IPS-NIHi7 (cell line): ENCODE measurements at regions not wholly inside any gene's neighbourhood (a gene's known extent, or its start where the extent isn't known, plus 50 kb on each side); places are given as distances from the start of the nearest gene placed in this dataset.
"Not testable (repeated sequence)": the region's sequence is repeated elsewhere in the genome, so short reads cannot be mapped to it uniquely, and the experiment has no call there.

ENCODE experiments used
- DNase-seq: peaks from one replicate; pipeline ENCODE4 v3.0.0; 2012; ENCODE audit warnings: mixed read lengths; ENCODE audit errors: extremely low spot score

- DNase-seq: not testable (repeated sequence)
These were observed 2039.8 kb upstream of the NUDT12 start for GRCh38 chr5:105602406-105602805.

GRCh38 chr5:105593011-105593760 lies 2030.6 kb upstream of the NUDT12 start:
- DNase-seq: no peak

DNA sequence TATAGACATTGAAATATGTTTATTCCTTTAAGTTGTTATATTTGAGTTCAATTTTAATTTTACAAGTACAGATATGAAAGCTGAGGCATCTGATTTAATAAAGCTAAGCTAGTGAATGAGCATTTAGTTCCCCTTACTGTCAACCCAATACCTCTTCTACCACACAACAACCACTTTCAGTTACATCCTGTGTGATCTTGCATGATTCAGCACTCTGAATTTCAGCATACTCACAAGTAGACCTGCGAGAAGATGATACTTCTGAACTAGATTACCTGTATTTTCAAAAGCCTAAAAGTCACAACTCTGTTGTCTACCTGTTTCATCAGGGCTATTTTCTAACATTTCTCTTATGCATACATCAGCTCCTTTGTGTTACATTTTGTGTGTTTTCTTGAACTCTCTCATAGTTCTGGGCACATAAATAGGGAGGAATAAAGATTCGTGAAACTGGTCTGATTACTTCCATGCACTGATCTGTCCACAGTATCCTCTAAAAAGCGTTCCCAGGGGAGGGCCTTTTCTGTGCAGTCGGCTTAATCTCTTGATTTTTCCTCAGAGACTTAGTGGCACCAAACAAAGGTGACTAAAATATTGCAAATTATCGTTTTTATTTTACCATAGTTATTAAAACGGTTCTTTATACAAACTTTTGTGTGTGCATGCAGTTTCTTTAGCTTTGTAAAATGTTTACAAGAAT lies 2025.5 kb upstream of the NUDT12 start:
- no peak for DNase-seq

DNA sequence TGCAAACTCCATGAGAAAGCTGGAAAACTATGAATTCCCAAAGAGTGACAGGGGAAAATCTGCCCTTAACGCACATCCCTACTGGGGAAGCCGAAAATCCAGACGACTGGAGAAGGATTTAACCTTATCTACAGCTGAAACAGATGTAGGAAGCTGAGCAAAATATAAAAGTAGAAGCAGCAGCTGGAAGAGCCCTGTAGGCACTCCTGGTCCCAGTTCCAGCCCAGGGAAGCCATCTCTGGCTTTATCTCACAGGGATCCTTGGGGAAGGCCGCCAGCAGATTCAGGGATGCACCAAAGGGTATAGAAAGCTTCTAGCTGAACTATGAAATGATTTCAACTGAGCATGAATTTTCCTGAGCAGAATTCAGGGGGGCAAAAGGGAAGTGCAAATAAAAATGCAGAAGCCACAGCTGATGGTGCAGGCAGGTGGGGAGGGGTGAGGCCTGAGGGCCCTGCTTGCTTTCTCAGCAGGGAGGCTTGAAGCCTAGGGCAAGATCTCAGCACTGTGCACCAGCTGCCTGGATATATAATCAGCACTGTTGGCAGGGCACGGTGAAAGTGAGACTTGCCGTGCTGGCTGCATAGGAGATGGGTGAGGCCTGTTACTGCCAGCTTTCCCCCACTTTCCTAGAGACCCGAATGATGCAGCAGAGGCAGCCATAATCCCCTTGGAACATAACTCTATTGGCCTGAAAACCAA lies 2019.5 kb upstream of the NUDT12 start:
- DNase-seq: no peak

DNA sequence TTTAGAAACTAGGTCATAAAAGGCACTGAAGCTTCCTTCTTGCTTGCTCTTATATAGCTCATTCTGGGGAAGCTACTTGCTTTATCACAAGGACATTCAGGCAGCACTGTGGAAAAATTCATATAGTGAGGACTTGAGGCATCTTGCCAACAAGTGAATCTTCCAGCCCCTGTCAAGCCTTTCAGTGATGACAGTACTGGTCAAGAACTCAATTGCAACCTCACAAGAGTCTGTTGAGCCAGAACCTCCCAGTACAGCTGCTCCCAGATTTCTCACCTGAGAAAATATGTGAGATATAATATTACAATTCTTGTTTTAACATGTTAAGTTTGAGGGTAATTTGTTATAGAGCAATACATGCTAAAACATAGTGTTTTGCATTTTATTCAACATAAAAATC lies 2011.0 kb upstream of the NUDT12 start:
- DNase-seq: no peak

DNA sequence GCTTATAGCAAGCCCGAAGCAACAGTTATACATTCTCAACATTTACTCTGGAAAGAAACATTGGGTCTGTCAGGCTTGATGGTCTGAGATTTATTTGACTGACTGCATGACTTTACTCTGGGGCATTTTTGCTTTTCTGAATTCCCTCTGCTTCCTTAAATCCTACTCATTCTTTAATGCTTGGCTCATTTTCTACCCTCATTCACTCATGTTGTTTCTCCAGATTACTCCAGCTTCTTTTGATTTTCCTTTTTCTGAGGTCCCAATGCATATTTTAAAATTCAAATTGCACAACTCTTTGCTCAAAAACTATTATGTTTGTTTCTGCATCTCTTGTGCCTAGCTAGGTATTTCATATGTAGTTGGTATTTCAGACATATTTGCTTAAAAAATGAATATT lies 2002.9 kb upstream of the NUDT12 start:
- no peak for DNase-seq

DNA sequence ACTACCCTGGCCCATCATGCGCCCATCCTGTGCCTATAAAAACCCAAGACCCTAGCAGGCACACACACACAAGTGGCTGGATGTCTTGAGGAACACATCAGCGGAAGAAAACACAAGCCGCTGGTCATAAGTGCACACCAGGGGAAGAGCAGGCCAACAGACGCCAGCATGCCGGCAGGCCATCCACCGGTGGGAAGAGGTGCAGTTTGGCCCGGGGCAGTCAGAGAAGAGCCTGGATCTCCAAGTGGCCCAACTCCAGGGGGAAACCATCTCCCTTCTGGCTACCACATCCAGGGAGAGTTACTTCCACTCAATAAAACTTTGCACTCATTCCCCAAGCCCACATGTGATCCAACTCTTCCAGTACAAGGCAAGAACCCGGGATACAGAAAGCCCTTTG lies 2001.3 kb upstream of the NUDT12 start:
- DNase-seq: no peak

- DNase-seq: no peak
These were observed 1992.1 kb upstream of the NUDT12 start for GRCh38 chr5:105554568-105555169.

- no peak for DNase-seq
These were observed 1981.7 kb upstream of the NUDT12 start for GRCh38 chr5:105544300-105544699.

- DNase-seq: no peak
These were observed 1974.1 kb upstream of the NUDT12 start for GRCh38 chr5:105536675-105537074.

GRCh38 chr5:105530716-105531261 lies 1968.2 kb upstream of the NUDT12 start:
- no peak for DNase-seq

DNA sequence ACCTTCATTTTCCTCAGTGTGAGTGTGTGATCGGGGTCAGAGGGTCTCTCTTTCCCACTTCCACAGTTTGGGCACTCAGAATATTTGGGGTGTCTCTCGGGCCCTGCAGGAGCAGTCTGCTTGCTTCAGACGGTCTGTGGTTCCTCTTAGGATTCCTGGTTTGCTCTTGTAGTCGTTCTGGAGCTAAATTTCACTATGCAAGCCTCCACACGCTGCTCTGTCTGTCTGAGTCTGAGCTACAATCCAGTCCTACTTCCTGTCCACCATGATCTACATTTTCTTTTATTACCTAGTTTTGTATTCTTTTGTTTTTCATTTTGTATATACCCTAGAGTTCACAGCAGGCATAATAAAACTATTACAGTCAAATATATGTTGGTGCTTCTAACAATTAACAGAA lies 1967.3 kb upstream of the NUDT12 start:
- no peak for DNase-seq

DNA sequence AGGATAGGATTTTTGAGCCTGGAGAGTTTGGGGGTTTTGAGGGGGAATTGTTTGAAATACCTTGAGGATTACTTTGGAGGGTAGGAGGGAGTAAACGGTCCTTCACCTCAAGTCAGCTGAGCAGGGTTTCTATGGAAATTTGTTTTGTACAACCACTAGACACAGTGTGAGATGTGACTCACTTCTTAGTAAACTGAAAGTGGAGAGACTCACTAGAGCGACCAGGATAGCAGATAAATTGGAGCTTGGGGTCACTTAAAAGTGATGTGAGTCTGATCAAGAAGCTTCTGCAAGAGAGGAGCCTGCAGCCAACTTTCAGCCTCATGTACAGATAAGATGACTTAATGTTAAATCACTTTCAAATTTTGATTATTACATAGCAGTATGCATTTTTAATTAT lies 1945.9 kb upstream of the NUDT12 start:
- DNase-seq: no peak

DNA sequence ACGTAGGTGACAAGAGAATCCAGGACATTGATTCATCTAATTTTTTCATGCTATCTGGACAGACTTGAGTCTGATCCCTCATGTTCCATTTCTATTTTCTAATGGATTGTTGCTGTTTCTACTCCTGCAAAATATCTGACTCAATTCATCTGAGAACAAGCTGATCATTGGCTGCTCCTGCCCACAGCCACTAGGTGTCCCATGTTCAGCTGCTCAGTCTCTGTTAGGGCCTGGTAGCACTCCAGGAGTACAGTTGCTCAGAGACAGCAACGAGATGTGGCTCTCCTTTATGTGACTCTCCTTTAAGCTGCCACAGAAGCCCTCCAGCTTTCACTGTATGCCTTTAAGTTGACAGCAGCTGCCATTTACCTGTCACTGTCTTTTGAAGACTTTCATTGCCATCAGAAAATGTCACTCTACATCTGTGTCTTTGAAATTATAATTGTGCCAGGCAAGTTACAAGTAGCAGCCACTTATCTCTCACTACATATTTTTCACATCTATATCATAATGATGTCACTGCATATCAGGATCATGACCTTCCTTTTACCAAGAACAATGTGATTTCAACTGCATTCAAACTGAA lies 1944.2 kb upstream of the NUDT12 start:
- peak; percentile 75 for DNase-seq

GRCh38 chr5:105503950-105504349 lies 1941.4 kb upstream of the NUDT12 start:
- no peak for DNase-seq

DNA sequence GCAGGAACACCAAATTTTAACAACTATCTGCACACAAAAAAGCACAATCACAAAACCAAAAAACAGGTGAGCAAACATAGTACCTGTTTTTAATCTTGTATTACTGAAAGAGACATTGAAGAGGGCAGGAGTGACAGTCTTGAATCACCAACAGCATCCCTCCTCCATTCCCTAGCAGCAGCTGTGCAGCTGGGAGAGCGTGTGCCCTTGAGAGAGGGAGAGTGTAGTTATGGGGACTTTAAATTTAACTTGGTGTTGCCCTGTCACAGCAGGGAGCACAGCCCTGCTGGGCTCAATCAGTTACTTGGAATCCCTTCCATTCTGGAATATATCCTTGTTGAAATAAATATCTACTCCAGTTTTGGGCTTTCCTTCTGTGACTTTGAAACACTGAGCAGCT lies 1938.7 kb upstream of the NUDT12 start:
- DNase-seq: peak; percentile 13

DNA sequence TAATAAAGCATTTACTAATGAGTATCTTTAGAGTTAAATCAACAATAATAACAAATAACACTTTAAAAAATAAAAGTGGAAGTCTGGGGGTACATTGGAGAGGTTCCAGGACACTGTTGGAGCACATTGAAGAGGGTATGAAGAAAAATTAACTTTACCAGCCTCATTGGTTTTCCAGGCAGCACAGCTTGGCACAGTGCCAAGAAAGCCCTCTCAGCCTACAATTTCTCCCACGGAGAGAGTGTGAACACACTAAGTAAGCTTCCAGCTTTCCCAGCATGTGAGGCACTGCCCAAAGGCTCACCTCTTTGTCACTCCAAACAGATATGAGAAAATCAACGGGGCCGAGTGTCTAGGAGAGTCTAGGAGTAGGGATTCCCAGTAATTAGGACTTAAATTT lies 1912.8 kb upstream of the NUDT12 start:
- DNase-seq: no peak

DNA sequence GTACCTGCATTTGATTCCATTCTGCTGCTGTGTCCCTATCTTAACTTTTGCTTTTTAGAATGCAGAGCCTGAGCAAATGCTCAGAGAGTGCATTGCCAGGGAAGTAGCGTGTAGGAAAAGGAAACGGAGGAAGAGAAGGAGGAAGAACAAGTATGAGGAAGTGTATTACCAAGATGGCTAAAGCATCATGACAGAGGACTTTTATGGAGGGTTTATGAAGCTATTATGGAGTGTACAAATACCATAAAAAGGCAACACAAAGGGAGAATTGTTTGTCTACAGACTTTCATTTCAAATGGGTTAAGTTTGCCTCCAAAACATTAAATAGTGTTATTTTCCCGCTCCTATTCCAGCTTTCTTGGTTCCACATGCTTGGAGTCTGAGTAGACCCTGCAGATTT lies 1899.8 kb upstream of the NUDT12 start:
- DNase-seq: no peak

GRCh38 chr5:105460721-105461120 lies 1898.1 kb upstream of the NUDT12 start:
- no peak for DNase-seq

DNA sequence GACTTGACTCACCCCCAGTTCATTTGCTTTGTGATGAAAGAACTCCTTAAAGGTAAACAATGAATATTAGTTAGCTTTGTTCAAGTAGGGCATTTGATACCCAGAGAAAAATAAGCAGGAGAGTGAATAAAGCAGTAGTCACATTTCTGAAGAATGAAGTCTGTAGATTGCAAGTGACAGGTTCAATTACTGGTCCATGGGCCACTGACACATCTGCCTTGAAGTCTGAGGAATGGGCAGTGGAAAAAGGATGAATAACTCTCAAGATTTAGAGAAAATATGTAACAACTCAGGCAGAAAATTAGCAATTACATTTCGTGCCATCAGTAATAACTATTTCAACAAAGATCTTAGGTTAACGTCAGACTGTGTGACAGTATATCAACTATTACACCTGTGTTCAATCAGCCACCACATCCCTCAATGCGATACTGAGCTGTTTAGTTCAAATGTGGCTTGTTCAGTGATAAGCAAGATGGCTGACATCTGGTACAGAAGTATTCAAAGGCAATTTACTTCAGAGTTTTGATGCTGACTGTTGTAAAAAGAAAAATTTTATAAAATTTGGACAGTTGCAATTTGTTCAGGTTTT lies 1890.7 kb upstream of the NUDT12 start:
- DNase-seq: no peak

- no peak for DNase-seq
These were observed 1885.7 kb upstream of the NUDT12 start for GRCh38 chr5:105448271-105448670.
